ENCODE measurements at regions not wholly inside any gene's neighbourhood (a gene's known extent, or its start where the extent isn't known, plus 50 kb on each side); places are given as distances from the start of the nearest gene placed in this dataset.
"Not testable (repeated sequence)": the region's sequence is repeated elsewhere in the genome, so short reads cannot be mapped to it uniquely, and the experiment has no call there.

- TF ChIP-seq CTCF (IDR thresholded peaks at IDR 0.05; ENCODE audit: low read depth, low read length): no peak
- H3K36me3 ChIP-seq: no peaks in the 10 kb centered on the region
- no peak for DNase-seq
- no peak overlapping the region for H3K27ac ChIP-seq
- no peak overlapping the region for H3K4me3 ChIP-seq (ENCODE audit: low read depth, low read length)
- no peaks in the 10 kb centered on the region for H3K27me3 ChIP-seq (ENCODE audit: insufficient read depth, low read depth, severe bottlenecking)
- no peaks in the 10 kb centered on the region for H3K9me3 ChIP-seq (ENCODE audit: severe bottlenecking)
Observed at GRCh38 chr13:65353951-65354350, 1876.2 kb downstream of the PCDH9 start.

GRCh38 chr13:65353150-65353549 is 1877.0 kb downstream of the PCDH9 start:
- not testable (repeated sequence) for H3K4me3 ChIP-seq (ENCODE audit: low read depth, low read length); H3K27me3 ChIP-seq (ENCODE audit: insufficient read depth, low read depth, severe bottlenecking); DNase-seq; H3K27ac ChIP-seq; H3K9me3 ChIP-seq (ENCODE audit: severe bottlenecking); H3K36me3 ChIP-seq

- H3K36me3 ChIP-seq: no peaks in the 10 kb centered on the region
- no peak for TF ChIP-seq CTCF (IDR thresholded peaks at IDR 0.05; ENCODE audit: low read depth, low read length)
- no peaks in the 10 kb centered on the region for H3K27me3 ChIP-seq (ENCODE audit: insufficient read depth, low read depth, severe bottlenecking)
- H3K4me3 ChIP-seq (ENCODE audit: low read depth, low read length): no peak overlapping the region
- no peaks in the 10 kb centered on the region for H3K9me3 ChIP-seq (ENCODE audit: severe bottlenecking)
- H3K27ac ChIP-seq: no peak overlapping the region
- no peak for DNase-seq
Observed at GRCh38 chr13:65347420-65348030, 1882.6 kb downstream of the PCDH9 start.

- Histone ChIP-seq H3K9me3 (ENCODE audit: severe bottlenecking) (no peaks in the 10 kb centered on the region), H3K27me3 (ENCODE audit: insufficient read depth, low read depth, severe bottlenecking) (no peaks in the 10 kb centered on the region), H3K27ac (no peak overlapping the region), H3K4me3 (ENCODE audit: low read depth, low read length) (no peak overlapping the region), H3K36me3 (no peaks in the 10 kb centered on the region)
- TF ChIP-seq CTCF (IDR thresholded peaks at IDR 0.05; ENCODE audit: low read depth, low read length): no peak
- DNase-seq: no peak
Observed at GRCh38 chr13:65343898-65344663, 1886.1 kb downstream of the PCDH9 start.

- Histone ChIP-seq H3K36me3 (no peaks in the 10 kb centered on the region), H3K27ac (no peak overlapping the region), H3K4me3 (ENCODE audit: low read depth, low read length) (no peak overlapping the region), H3K9me3 (ENCODE audit: severe bottlenecking) (no peaks in the 10 kb centered on the region), H3K27me3 (ENCODE audit: insufficient read depth, low read depth, severe bottlenecking) (no peaks in the 10 kb centered on the region)
- no peak for DNase-seq
- TF ChIP-seq CTCF (IDR thresholded peaks at IDR 0.05; ENCODE audit: low read depth, low read length): no peak
Observed at GRCh38 chr13:65342541-65343337, 1887.4 kb downstream of the PCDH9 start.

GRCh38 chr13:65339241-65339640 is 1890.9 kb downstream of the PCDH9 start:
- Histone ChIP-seq H3K9me3 (ENCODE audit: severe bottlenecking) (no peaks in the 10 kb centered on the region), H3K27me3 (ENCODE audit: insufficient read depth, low read depth, severe bottlenecking) (no peaks in the 10 kb centered on the region), H3K36me3 (no peaks in the 10 kb centered on the region), H3K4me3 (ENCODE audit: low read depth, low read length) (no peak overlapping the region), H3K27ac (no peak overlapping the region)
- no peak for TF ChIP-seq CTCF (IDR thresholded peaks at IDR 0.05; ENCODE audit: low read depth, low read length)
- no peak for DNase-seq
